Stimulated activated CD8-positive, alpha-beta memory T cell treated with anti-CD3 and anti-CD28 coated beads, Interleukin-4, amount 100 ng/mL, for 48 hours (primary cell): ENCODE measurements at regions not wholly inside any gene's neighbourhood (a gene's known extent, or its start where the extent isn't known, plus 50 kb on each side); places are given as distances from the start of the nearest gene placed in this dataset.
"Not testable (repeated sequence)": the region's sequence is repeated elsewhere in the genome, so short reads cannot be mapped to it uniquely, and the experiment has no call there.

Source experiments
- DNase-seq: peaks from one replicate; pipeline ENCODE4 v3.0.0-alpha.2; 2020

- DNase-seq: no peak
Observed at GRCh38 chr20:1825507-1825906, 69.7 kb upstream of the SIRPA start.

DNA sequence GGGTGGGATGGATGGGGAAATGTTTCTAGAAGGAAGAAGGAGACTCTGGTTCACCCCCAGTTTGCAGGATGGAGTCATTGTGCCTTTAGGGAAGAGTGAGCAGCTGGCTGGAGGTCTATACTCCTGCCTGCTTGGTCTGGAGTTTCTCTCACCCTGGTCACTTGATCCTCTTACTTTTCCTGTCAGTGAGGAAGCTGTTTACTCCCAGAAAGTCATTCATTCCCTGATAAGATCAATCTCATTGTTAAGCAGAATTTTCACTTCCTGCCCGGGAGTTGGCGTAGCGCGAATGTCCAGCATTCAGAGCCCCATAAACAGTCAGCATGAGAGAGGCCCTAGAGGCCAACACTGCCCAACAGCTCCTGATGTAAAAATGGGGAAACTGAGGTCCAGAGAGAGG lies 70.4 kb upstream of the SIRPA start:
- no peak for DNase-seq

GRCh38 chr20:1824181-1824580 lies 71.0 kb upstream of the SIRPA start:
- no peak for DNase-seq

- no peak for DNase-seq
Observed at GRCh38 chr20:1823450-1823844, 71.8 kb upstream of the SIRPA start.

- DNase-seq: no peak
Observed at GRCh38 chr20:1822564-1823449, 72.4 kb upstream of the SIRPA start.

DNA sequence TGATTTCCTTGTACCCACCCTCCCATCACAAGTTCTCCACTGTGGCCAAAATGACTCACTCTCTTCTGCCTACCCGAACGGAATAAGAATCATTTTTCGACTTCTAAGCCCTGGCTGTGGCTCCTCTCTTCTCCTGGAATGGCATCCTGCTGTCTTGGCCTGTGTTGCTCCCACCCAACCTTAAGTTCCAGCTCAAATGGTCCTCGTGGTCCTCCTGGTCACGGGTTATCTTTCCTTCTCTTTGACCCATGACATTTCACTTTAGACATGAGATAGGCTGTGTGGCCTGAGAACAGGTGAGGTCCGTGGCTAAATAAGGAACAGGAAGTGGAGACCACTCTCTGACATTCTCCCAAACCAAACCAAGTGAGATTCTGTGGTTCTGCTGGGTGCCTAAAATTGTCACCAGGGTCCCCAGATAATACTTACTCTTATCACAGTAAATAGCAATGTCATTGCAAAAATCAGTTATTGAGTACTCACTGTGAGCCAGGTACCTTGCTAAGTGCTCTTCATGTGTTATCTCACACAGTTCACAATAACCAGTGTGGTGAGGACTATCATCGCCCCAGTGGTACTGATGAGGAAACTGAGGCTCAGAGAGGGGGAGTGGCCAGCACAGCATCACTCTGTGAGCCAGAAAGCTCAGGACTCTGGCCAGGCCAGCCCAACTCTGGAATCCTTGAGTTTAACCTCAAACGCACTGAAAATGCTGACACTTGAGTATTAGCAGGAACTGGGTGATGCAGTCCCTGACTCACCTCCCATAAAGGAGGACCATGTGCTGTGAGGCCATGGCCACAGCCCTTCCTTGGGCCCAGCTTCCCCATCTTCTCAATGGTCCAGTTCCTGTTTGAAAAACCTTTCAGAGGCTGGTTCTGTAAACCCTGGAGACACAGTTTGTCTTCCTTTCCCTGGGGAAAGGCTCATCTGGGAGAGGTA lies 74.8 kb upstream of the SIRPA start:
- no peak for DNase-seq

DNA sequence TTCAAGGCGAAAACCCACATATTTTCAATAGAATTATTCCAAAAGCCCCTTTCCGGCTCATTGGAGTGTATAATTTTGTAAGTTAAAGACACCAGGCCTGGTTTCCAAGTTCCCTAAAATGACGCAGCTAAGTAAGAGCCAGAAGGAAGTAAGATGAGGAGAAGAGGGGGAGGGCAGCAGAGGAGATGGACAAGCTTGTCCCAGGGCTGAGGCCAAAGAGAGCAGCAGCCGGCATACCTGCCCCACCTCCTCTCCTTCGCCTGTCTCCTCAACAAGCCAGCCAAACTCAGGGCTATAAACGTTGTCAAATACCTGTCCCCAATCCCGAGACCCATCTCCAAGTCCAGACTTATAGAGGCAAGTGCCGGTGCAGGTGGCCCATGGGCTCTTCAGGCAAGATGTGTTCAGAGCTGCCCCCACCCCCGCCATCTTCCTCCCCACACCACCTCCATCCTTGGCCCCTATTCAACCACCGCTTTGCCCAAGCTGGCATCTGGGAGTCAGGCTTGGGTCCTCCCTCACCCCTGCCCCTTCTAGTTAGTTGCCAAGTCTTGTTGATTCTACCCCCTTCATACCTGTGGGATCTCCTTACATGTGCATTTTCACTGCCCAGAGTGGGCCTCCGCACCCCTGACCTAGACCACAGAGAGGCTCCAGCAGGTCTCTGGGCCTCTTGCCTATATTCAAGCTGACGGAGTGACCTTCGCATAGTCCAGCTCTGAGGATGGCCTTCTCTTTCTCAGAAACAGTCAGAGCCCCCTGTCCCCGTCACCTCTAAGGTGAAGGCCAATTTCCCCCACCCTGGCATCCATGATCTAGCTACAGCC lies 75.7 kb upstream of the SIRPA start:
- no peak for DNase-seq

GRCh38 chr20:1818895-1819294 lies 76.3 kb upstream of the SIRPA start:
- DNase-seq: no peak

- DNase-seq: no peak
Observed at GRCh38 chr20:1818247-1818840, 76.9 kb upstream of the SIRPA start.

- DNase-seq: no peak
Observed at GRCh38 chr20:1817577-1818211, 77.5 kb upstream of the SIRPA start.

- DNase-seq: no peak
Observed at GRCh38 chr20:1816384-1817381, 78.5 kb upstream of the SIRPA start.

GRCh38 chr20:1815502-1816085 lies 79.6 kb upstream of the SIRPA start:
- DNase-seq: no peak

- DNase-seq: not testable (repeated sequence)
Observed at GRCh38 chr20:1814861-1815260, 80.3 kb upstream of the SIRPA start.

DNA sequence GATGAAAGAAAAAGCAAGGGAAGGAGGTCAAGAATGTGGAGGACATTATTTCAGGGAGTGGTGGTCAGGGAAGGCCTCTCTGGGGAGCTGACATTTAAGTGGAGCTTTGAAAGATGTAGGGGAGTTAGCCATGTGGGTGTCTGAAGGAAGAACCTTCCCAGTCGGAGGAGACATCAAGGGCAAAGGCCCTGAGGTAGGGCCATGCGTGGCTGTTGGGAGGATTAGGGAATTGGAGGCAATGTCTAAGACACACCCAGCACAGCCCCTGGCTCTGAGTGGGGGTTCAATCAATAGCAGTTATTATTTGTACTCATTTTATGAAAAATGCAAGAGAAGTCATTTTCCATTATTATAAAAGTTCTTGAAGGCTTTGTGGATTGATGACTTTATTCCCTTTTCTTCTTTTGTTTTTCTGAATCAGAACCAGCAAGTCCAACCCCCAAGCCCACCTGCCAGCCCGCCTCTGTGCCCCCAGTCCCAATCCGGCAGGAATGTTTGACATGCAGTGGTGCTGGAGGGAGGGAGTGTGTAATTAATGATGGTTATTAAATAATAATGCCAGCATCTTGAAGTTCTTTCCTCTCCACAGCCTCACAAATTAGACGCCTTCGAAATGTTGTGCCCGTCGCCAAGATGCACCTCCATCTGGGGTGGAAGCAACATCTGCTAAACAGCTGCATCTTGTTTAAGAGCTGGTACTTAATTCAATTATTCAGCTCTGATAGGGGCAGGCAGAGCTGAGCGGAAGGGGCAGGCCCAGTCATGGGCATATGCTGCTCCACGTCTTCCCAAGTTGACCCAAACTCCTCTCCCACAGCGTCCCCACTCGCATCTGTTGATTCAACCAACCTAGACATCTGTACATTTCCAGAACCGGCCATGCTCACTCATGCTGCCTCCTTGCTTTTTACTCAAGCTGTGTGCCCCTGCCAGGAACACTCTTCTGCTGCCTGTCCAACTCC lies 81.3 kb upstream of the SIRPA start:
- DNase-seq: no peak

DNA sequence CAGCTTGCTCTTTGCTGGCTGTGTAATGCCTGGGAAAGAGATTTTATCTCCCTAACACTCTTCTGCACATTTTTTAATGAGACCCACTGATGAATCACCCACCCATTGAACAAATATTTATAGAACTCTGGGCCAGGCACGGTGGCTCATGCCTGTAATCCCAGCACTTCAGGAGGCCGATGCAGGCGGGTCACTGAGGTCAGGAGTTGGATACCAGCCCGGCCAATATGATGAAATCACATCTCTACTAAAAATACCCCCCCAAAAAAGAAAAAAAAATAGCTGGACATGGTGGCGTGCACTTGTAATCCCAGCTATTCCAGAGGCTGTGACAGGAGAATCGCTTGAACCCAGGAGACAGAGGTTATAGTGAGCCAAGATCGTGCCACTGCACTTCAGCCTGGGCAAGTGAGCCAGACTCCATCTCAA lies 82.1 kb upstream of the SIRPA start:
- no peak for DNase-seq

DNA sequence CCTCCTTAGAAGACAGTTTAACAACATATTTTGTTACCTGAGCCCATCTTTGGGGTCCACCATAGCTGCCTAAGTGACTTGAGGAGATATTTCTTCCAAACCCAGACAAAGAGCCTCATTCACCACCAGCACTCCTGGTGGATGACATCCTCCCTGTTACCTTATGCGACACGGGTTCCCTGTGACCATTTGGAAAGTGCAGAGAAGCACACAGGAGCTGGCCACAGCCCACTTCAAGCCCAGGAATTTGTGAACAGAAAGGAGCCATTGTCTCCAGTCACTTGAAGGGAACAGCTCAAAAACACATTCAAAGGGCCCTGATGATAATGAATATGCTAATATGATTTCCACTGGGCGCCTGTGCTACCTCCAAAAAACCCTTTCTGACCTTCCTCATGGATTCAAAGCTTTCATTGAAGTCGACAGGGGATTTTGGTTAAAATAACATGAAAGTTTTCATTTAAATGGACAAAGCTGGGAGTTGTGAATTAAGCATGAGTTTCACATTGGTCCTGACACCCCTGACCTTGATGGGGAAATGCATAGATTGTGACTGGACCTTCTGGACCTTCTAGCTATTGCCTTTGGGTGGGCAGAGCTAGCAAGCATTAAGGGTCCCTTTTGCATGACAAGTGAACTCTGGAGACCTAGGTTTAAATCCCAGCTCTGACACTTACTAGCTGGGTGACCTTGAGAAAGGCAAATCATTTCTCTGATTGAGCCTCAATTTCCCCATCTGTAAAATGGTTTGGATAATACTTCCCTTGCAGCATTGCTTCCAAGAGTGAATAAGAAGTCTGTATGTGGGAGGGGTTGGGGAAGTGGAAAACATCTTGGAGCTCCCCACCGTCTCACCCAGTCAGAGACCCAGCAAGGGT lies 83.3 kb upstream of the SIRPA start:
- no peak for DNase-seq

- DNase-seq: no peak
Observed at GRCh38 chr20:1810926-1811620, 84.1 kb upstream of the SIRPA start.
